CD4-positive, alpha-beta T cell treated with Interleukin-6 for 4 hours (primary cell): ENCODE measurements at regions not wholly inside any gene's neighbourhood (a gene's known extent, or its start where the extent isn't known, plus 50 kb on each side); places are given as distances from the start of the nearest gene placed in this dataset.

ENCODE experiments used
- DNase-seq: peaks from one replicate; pipeline ENCODE4 v3.0.0-alpha.2; 2020; ENCODE audit warnings: mixed read lengths

DNA sequence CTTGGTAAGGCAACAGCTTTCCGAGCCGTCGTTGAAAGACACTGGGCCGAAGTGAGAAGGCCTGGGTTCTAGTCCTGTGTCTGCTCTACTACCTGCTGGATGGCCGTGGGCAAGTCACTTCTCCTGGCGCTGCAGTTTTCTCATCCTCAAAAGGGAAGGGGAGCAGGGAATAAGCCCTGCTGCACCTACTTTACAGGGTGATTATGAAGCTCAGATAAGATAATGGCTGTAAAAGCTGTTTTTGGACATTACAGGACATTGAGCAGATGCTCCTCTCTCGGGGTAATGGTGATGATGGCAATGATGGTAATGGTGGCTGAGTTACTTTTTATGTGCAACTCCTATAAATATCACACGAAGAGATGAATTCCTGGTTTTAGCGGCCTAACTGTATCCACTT is 152.6 kb downstream of the FAM43A start:
- no peak for DNase-seq

DNA sequence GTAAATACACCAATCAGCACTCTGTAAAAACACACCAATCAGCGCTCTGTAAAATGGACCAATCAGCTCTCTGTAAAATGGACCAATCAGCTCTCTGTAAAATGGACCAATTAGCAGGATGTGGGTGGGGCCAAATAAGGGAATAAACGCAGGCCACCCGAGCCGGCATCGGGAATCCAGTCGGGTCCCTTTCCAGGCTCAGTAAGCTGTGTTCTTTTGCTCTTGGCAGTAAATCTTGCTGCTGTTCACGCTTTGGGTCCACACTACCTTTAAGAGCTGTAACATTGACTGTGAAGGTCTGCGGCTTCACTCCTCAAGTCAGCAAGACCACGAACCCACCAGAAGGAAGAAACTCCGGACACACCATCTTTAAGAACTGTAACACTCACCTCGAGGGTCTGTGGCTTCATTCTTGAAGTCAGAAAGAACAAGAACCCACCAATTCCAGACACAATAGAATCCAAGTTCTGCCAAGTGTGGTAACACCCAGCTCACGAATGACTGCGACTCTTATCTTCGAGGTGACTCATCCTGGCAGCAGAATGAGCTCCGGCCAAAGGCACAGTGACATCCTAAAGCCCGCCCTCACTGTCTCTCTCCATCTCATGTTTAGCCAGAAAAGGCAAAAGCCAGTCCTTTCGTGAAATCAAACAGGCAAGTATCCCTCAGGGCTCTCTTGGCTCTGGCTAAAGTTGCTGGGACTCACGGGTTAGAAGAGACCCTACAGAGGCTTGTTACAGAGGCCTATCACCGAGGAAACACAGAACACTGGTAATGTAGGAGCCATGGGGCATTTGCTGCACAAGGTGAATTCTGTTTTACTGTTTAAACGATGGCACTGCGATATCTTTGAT is 155.2 kb downstream of the FAM43A start:
- DNase-seq, result no peak

DNA sequence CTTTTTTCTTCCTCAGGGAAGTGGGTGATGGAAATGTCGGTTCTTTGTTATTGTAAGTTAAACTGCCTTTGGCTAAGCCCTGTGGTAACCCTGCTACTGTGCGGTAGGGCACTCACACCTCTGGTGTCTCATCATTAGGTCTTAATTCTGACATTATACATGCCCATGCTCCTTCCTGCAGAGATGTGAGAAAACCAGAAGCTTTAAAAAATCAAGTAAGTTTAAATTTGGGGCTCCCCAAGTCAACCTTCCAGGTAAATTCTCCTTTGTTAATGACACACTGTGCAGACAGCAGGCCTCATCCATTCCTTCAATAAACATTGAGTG is 155.8 kb downstream of the FAM43A start:
- no peak for DNase-seq

DNA sequence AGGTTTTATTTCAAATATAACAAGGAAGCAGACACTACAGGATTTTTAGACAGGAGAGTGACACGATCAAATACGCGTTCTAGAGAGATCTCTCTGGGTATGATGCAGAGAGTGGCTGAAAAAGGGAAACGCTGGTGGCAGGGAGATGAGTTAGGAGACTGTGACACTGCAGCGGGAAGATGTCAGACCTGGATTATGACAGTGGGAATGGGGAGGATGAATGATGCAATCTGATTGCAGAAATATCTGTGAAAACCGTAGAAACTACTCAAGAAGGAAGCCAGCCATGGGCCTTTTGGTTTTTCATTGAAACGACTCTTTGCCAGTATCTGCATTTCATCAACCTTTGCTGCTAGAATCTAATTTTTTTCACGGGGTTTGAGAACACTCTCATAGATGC is 157.9 kb downstream of the FAM43A start:
- no peak for DNase-seq

DNA sequence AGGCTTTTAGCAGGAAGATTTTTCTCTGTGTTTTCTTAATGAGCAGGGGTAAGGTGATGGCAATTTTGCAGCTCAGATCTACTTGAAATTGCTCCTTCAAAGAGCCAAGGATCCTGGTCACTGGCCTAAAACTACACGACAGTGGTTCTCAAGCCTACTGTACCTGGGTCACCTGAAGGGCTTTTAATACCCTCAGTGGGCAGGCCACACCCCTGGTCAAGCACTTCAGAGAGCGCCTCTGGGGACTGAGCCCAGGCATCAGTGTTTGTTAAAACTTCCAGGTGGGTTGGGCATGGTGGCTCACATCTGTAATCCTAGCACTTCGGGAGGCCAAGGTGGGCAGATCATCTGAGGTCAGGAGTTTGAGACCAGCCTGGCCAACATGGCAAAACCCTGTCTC is 158.4 kb downstream of the FAM43A start:
- DNase-seq, result no peak

DNA sequence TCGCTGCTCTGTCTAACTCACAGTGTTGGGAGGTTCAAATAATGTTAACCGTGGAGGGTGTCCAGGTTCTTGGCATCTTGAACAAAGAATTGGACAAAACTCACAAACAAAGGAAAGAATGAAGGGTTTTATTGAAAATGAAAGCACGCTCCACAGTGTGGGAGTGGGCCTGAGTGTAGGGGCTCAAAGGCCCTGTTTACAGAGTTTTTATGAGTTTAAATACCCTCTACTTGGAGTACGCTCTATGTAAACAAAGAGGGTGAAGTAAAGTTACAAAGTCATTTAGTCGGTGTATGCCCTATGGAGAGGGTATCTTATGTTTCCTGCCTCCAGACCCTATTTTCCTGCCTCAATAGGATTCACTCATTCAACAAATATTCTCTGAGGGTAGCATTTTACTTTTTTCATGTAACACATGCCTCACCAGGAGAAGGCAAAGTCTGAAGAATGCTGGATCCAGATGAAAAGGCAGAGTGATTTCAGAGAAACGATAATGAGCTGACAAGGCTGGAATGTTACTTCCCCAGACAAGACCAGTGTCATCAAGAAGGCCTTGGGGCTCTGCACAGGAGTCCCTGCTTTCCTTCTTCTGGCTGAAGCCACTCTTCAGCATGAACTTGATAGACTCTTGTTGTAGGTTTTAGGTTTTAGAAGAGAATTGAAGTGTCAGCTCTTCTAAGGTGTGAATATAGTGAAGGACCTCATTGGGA is 163.6 kb downstream of the FAM43A start:
- no peak for DNase-seq

DNA sequence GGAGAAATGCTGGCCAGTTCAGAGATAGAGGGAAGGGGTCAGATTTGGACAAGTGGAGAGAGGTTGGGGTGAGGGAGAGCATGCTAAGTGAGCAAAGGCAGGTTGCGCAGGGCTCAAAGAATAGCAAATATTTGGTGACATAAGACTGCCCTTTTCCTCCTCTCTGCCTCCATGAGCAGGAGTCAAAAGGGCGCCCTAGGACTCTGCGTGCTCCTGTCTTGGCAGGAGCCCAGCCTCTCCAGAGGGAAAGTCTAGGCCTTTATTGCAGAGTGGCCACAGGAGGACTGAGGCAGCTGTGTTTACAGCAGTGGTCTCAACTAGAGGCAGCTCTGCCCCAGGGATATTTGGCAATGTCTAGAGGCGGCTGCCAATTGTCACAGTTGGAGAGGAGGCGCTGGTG is 165.6 kb downstream of the FAM43A start:
- no peak for DNase-seq

DNA sequence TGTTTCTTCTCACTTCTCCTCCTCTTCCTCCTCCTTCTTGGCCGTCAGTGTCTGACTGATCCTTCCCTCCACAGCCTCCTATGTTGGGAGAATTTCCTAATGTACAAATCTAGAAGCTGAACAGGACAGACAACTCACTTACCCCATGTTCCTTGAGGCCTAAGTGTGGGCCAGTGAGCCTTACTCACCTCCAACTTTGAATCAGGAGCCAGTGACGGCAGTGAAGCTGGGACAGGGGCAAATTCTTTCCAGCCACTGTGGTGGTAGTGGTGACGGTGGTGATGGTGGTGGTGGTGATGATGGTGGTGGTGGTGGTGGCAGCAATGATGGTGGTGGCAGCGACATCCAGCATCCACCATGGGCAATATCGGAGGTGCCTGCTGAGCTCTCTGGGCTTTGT is 166.3 kb downstream of the FAM43A start:
- no peak for DNase-seq

DNA sequence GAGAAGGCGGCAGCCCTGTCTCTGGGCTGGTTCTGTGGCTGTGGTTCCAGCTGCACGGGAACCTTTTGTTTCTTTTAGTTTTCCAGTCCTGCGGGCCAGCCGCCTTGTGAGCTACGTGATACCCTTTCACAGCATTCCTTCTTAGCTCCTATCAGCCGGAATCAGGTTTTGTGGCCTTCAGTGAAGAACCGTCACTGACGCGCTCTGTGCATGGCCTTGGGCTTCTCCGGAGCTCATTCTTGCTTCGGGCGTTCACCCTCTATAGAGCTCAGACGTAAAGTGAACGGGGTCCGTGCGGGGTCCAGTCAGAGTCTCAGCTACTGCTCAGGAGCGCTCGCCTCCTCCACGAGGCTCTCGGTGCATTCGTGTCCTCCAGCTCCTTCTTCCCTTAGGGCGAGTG is 166.7 kb downstream of the FAM43A start:
- DNase-seq, result no peak

DNA sequence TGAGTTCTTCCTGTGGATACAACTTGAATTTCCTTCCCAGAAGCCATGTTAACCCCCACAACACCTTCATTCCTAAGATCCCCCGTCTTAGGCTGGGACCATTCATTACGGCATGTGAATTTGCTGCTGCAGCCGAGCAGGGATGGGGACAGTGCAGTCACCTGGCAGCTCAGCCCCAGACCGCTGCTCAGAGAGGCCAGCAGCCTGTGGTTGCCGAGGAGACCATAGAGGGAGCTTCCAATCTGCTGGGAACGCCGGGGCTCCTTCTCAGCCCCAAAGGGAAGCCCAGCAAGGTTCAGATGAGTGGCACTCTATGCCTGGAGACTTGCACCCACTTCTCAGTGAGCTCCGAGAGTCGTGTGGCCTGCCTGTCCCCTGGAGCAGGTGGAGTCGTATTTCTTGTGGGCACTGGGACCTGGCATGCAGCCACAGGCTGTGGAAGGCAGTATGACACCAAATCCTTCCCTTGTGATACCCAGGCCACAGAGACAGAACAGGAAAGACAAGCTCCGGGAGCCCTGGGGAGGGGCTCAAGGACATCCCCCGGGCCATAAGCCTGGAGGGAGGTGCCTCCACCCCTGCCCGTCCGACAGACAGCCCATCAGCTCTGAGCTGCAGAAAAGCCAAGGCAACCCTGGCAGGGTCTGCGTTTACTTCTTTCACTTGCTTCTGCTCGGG is 167.3 kb downstream of the FAM43A start:
- no peak for DNase-seq

DNA sequence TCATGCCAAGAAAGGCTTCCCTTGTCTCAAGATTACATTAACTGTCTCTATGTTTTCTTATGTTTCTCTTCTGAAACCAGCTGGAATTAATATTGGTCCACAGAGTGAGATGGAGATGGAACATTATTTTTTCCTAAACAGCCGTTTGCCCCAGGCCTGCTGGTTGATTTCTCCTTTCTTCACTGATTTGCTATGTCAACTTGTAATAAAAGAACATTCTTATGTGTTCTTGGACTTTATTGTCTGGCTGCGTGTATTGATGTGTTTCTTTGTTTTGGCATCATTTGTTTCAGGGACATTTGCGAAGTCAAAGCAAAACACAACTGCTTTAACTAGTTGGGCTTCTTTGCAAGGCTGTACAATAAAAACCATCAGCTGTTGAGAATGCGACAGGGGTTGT is 168.5 kb downstream of the FAM43A start:
- no peak for DNase-seq

DNA sequence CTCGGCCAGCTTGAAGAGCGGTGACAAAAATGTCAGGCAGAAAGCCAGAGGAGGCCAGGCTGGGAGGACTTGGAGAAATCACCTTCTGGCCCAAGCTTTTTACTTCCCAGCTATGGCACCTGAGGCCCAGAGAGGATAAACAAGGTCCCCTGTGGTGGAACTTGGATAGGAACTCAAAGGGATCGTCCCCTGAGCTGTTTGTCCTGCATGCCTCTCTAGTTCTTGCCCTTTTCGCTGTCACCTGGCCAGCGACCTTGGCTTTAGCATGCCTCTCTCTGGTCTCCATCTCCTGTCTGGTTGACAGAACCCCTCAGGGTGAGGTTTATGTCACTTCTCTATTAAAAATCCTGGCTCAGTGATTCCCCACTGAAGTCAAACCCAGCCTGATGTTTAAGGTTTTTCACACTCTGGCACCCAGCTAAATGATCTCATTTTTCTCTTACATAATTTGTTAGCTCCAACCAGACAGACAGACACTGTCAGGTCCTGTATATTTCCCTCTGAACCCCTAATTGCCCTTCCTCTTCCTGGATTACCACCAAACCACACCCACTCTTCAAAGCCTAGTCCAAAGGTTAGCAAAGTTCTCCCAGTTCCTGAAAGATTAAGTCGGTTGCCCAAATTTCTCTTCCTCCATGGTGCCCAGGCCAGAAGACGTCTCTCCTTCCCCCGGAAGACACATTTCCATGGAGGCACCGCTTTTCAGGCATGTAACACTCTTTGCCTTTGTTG is 169.1 kb downstream of the FAM43A start:
- no peak for DNase-seq

DNA sequence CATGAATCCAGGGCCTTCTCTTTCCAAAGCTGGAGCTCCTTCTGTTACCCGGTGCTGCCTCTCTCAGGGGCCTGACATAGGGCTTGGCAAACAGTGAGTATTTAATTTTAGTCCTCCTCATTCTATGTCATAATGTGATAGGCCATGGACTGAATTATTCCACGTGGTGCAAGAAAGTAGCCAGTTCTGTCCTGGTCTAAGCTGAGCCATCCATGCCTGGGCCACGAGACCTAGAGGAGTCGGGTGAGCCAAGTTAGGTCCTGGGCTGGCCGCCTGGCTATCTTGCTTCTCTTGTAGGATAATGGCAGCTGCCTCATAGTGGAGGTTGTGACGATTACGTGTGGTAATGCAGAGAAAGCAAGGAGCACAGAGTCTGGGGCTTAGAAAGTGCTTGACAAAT is 170.6 kb downstream of the FAM43A start:
- no peak for DNase-seq

DNA sequence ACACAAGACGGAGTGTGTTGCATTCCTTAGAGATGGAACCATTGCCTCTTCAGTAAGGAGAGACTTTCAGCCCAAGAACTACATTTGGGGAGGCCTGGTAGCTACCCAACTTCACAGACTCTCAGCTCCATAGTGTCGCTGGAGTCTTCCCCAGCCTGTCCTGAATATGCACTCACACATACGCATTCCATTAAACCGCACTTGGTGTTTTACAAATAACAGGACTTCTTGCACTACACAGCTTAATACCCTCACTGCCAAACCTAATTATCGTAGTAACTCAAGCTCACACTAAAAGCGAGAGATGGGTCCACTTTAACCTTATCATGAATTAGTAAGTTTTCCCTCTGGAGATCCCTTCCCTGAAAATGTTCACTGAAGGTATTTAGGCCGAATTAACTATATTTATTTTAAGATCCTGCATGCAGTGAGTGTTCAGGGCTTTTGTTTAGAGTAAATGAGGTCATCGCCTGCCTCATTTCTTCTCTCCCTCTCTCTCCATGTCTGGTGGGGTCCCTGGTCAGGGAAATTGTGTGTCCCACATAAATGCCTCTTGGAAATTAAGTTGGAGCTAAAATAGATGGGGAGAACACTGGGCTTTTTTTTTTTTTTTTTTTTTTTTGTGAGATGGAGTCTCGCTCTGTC is 171.9 kb downstream of the FAM43A start:
- DNase-seq, result no peak

DNA sequence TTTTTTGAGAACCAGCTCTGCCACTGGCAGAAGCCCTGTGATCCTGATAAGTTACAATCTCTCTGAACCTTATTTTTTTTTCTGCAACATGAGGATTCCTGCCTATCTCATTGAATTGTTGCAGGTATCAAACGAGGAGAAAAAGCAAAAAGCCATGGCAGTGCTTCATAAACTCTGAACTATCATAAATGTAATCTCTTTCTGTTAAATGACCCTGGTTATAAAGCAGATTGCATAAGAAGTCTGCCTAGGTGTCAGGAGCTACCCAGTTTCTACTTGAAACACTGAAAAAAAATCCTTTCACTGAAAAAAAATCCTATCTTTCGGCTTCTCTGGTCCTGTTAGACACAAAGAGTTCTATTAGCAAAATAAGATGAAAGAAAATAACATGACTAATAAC is 172.7 kb downstream of the FAM43A start:
- DNase-seq, result no peak

DNA sequence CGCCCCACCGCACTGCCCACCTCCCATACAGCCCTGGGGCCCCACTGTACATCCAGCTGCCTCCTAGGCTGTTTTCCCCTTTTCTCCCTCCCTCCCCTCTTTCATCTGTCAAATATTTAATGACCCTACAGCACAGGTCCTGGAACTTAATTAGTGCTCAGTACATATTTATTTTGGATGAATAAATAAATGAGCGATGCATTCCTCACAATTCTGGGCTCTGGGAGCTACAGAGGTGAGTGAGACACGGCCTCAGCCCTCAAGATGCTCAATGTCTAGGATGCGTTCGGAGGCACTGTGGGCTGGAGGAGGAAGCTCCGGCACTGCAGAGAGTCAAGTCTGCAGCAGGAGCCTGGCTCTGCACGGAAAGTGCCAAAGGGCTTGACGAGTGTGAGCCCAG is 175.0 kb downstream of the FAM43A start:
- DNase-seq, result no peak

DNA sequence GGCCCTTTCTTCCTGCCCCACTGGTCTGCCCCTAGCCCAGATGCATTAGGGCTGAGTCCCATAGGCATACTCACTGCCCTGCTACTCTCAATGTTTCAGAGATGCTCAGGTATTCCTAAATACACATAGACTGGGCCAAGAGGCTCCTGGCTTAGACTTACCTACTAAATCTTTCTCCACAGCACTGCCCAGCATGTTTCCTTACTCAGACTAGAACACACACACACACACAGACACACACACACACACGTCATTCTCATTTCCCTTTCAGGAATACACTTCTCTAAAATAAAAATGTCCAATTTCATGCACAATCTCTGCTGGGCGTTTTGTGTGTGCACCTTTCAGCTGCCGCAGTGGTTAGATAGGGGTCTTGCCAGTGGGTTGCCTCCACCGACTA is 175.7 kb downstream of the FAM43A start:
- no peak for DNase-seq

DNA sequence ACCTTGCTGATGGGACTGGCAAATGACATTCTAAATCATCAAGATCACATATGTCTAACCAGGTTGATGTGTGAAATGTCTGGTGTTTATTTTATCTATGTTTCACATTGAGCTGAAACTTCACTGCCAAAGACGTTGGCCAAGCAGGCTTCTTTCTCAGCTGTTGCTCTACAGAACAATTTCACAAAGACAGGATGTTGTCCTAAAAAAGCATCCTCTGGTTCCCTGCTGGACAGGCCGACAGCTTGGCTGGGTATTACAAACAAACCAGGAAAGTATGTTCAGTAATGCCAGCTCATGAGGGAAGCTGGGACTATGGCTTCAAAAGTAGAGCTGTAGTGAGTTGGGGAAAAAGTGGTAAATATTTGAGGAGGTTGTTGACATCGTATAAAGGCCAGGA is 179.4 kb downstream of the FAM43A start:
- DNase-seq, result no peak

DNA sequence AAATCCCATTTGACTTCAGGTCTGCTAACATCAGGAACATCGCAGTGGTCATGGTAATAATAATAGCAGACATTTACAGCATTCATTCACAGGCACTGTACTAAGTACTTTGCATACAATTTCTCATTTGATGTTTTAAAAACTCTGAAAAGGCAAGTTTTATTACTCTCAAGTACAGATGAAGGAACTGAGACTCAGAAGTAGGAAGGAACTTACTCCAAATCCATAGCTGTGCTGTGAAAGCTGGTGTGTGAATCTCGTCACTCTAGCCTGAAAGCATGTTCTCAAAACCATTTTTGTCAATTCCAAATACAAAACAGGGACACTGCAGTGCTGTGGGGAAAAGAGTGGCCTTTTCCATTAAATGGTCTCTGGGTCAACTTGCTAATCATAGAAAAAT is 179.9 kb downstream of the FAM43A start:
- no peak for DNase-seq

DNA sequence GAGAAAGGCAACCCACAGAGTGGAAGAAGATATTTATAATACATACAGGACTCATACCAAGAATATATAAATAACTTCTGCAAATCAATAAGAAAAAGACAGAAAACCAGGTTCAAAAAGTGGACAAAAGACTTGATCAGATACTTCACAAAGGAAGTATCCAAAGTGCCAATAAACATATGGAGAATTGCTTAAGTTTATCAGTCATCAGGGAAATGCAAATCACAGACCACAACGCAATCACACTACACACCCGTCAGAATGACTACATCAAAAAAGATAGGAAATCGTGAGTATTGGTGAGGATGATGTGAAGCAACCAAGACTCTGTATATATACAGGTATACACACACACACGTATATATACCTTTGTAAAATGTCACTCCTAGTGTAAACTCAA is 180.6 kb downstream of the FAM43A start:
- DNase-seq, result no peak

DNA sequence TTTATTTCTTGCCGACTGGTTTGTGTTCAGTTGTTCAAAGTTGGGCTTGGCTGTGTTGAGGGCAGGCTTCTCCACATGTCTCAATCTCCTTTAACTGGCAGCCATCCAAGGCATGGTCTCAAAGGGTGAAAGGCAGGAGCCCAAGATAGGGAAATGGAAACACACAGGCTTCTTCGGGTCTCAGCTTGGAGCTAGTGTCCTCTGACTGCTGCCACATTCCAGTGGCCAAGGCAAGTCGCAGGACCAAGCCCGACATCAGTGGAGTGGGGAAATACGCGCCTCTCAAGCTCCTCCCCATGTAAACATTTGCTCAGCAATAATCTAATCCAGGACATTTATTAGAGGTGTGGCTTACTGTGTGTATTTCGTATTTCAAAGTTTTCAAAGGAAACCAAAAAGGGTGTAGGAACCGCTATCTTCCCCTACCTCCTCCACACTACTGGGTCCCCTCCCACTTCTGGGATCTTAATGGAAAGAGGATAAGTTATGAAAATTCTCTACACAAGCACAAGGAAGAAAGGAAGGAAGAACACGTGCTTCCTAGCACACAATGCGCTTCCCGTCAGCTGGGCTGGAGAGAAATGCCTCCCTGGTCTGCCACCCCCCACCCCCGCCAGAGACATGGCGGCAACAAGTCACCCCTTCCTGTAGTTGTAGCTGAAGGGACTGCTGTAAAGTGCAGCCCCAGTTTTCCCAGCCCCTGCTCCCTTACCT is 181.7 kb downstream of the FAM43A start:
- no peak for DNase-seq

DNA sequence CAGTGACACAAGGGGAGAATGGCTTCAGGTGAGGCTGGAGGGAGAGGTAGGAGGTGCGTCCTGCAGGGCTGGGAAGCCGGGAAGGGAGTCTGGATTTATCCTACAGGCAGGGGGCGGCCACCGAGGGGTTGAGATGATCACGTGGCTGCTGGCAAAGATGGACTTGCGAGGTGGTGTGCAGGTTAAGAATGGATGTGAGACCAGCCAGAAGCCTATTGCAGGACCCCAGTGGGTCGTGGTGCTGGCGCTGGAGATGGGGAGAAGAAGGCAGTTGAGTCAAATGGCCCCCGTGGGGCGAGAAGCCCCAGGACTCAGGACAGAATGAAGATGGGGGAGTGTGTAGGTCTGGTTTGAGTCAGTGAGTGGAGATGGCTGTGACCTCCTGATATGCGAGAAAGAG is 183.1 kb downstream of the FAM43A start:
- no peak for DNase-seq
